Stimulated activated naive CD4-positive, alpha-beta T cell (primary cell): ENCODE measurements at regions not wholly inside any gene's neighbourhood (a gene's known extent, or its start where the extent isn't known, plus 50 kb on each side); places are given as distances from the start of the nearest gene placed in this dataset.
"Not testable (repeated sequence)": the region's sequence is repeated elsewhere in the genome, so short reads cannot be mapped to it uniquely, and the experiment has no call there.

ENCODE experiments used
- DNase-seq, 6 experiments: peaks; one replicate each; lab custom pipeline; 2025; lab: John Stamatoyannopoulos, UW

GRCh38 chr2:52695731-52696130 is 1071.9 kb upstream of the CHAC2 start:
- no peak for DNase-seq

DNA sequence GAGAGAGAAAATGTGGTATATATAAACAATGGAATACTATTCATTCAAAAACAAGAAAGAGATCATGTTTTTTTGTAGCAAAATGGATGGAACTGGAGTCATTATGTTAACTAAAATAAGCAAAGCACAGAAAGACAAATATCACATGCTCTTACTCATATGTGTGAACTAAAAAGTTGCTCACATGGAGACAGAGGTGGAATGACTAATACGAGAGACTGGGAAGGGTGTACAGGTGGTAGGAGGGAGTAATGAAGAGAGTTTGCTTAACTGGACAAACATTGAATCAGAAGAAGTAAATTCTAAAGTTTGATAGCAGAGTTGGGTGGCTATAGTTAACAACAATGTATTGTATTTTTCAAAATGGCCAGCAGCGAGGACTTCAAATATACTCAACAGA is 1080.7 kb upstream of the CHAC2 start:
- no peak for DNase-seq

GRCh38 chr2:52676056-52676455 is 1091.5 kb upstream of the CHAC2 start:
- DNase-seq = no peak

- no peak for DNase-seq
Measured at GRCh38 chr2:52668724-52669123, 1098.9 kb upstream of the CHAC2 start.

- no peak for DNase-seq
Measured at GRCh38 chr2:52659546-52659945, 1108.1 kb upstream of the CHAC2 start.

DNA sequence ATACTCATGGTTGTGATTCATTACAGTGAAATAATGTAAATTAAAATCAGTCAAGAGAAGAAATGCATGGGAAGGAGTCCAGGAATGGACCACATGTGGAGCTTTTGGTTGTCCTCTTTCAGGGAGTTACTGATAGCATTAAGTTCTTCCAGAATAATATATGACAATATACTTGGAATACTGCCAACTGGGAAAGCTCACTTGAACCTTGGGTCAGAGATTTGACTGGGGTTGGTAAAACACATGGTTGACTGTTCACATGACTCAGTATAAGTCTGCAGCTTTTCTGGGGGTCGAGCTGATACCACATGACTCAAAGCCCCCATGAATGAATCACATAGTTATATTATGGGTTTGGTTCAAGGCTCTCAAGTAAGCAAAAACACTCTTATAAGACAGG is 1109.0 kb upstream of the CHAC2 start:
- no peak for DNase-seq

DNA sequence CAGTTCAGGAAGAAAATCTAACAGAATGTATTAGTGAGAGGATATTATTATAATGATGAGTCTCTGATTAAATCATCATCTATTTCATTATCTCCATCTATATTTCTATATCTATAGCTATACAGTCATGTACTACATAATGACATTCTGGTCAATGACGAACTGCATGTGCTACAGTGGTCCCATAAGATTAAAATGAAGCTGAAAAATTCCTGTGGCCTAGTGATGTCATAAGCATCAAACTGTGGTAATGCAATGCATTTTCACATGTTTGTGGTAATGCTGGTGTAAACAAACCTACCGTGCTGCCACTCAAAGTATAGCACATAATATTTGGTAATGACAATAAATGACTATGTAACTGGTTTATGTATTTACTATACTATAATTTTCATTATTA is 1127.9 kb upstream of the CHAC2 start:
- DNase-seq = no peak

DNA sequence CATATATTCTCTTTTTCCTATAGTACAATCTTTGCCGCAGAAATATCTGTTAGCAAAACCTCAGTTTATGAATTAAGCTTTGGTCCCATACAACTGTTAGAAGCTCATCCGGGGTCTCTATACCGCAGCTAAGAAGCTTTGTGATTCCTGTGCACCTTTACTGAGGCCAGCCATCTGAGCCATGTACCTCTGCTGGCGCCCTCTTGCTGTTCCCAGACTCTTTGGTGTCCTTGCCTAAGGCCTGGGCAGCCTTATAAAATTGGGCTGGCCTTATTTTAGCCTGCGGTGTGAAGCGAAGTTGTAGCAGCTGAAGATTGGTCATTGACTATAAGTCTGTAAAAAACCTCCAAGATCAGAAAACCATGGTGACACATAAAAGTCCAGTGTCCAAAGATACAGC is 1135.1 kb upstream of the CHAC2 start:
- DNase-seq = no peak

- DNase-seq = no peak
Measured at GRCh38 chr2:52629944-52630343, 1137.7 kb upstream of the CHAC2 start.

- no peak for DNase-seq
Measured at GRCh38 chr2:52629531-52629930, 1138.1 kb upstream of the CHAC2 start.

DNA sequence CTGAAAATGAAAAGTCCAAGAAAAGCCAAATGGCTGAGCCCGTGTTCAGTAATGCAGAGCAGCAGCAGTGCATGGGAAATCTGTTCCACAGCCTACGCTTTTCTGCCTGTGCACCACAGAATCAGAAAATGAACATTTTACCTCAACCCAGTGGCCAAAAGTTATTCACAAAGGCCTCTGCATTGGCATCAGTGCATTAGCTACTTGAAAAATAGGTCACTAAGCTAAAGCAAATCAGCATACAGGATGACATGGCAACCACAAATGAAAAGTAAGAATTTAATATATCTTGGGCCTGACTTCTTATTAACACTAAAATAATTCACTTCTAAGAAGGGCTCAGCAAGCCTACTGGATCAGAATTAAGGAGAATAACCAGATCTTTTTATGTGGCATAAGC is 1145.3 kb upstream of the CHAC2 start:
- DNase-seq = no peak

GRCh38 chr2:52613064-52613463 is 1154.5 kb upstream of the CHAC2 start:
- no peak for DNase-seq

DNA sequence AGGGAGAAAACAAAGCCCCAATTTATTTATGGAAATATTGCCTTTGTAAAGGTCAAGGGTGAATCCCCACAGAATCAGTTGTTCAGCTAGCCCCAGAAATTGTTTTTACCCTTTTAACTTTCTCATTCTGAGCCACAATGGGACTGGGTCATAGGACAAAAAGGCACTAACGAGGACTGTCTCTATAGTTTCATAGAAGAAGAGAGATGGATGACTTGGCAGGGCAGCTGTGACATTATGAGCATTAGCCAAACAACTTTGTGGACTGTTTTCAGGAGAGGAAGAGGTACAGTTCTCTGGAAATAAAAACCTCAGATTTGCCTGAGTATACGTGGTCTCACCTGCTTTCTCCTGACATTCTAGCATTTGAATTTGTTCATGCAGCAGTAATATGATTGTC is 1155.8 kb upstream of the CHAC2 start:
- no peak for DNase-seq

DNA sequence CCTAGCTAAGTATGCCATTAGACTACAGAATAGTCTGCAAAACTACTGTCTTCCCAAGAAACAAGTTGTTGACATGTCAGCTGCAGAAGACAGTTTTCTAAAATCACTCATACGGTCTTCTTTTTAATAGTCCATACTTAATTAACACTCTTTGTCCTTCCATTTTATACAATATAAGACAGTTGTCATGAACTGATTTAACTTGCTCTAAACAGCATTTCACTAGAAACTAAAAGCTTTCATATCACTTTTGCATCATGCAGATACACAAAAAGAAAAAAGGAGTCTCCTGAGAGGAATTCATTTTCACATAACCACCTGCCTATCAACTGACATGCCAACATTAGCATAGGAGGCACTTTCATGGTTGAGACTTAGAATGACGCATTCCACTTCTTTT is 1159.6 kb upstream of the CHAC2 start:
- no peak for DNase-seq

DNA sequence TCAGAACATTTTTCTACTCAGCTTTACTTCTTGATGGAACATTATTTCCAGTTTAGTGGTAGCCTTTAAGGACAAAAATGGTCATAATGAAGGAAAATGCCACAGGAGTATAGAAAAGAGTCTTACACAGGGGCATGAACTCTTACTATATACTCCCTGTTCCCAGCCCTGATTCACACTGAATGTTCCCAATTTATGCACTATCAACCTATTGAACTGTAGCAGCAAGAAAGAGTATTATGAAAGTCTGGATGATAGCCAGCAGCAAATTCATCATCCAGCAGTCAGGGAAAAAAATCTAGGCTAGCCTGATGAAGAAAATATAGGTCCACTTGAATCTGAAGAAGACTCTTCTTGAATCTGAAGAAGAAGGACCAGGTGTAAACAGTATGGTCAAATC is 1170.3 kb upstream of the CHAC2 start:
- DNase-seq = no peak

GRCh38 chr2:52594026-52594425 is 1173.6 kb upstream of the CHAC2 start:
- DNase-seq = no peak

GRCh38 chr2:52584071-52584470 is 1183.5 kb upstream of the CHAC2 start:
- DNase-seq = not testable (repeated sequence)

- DNase-seq = no peak
Measured at GRCh38 chr2:52572469-52572894, 1195.1 kb upstream of the CHAC2 start.

- no peak for DNase-seq
Measured at GRCh38 chr2:52571380-52572347, 1195.9 kb upstream of the CHAC2 start.

GRCh38 chr2:52570716-52571115 is 1196.9 kb upstream of the CHAC2 start:
- DNase-seq = no peak

DNA sequence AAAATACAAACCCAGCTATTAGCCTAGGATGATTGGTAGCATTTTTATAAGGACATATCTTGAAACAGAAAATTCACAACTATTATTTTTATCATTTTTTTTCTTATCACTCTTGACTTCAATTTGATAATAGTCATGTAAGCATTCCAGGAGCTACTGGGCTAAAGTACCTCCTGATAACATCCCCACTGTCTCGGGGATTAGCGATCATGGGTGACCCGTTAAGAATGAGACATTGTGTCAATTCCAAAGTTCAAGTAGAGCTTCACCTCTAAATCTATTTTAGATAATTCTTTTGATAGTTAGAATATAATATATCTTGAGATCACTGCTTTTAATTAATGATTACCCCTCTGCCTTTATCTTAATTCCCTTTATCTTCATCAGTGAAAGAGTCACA is 1204.5 kb upstream of the CHAC2 start:
- DNase-seq = no peak

DNA sequence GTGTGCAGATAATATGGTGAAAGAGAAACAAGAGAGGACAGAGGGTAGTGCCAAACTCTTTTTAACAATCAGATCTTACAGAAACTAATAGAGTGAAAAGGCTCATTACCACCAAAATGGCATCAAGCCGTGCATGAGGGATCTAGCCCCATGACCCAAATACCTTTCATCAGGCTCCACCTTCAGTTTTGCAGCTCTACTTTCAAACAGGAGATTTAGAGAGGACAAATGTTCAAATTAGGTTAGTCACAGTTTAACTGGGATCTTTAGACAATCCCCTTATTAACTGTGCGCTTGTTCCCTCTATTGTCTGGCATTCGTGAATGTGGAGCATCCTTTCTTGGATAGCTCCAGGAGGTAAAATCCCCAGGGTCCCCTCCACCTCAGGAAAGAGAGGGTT is 1209.3 kb upstream of the CHAC2 start:
- DNase-seq = no peak

DNA sequence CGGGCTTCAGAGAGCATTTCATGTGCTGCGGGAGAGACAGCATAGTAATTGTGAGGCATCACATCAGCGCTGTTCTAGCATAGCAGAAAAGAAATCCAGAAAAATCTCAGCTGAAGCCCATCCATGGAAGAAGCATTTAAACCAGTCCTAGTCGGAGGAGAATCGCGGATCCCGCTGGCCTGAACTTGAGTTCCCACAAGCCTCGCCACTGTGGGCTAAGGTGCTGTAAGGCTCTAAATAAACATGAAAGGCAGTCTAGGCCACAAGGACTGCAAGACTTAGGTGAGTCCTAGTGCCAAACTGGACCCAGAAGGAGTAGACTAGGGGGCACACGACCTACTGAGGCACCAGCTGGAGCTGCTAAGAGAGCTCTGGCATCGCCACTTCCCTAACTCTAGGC is 1225.3 kb upstream of the CHAC2 start:
- no peak for DNase-seq
